GM12891 (cell line): ENCODE measurements at regions not wholly inside any gene's neighbourhood (a gene's known extent, or its start where the extent isn't known, plus 50 kb on each side); places are given as distances from the start of the nearest gene placed in this dataset.

ENCODE experiments used
- DNase-seq: peaks from one replicate; pipeline ENCODE4 v3.0.0; 2011; ENCODE audit warnings: low spot score; ENCODE audit not compliant: insufficient read length
- FAIRE-seq: peaks from 2 replicates; lab custom pipeline; 2011; peaks lifted over from hg19 to GRCh38; lab: Jason Lieb, UNC
- PAX5 ChIP-seq: IDR thresholded peaks from 2 replicates; pipeline ENCODE4 v1.6.1; 2011; ENCODE audit warnings: low read length, moderate library complexity, mild to moderate bottlenecking; ENCODE audit not compliant: insufficient read depth, severe bottlenecking
- POLR2A ChIP-seq: IDR thresholded peaks from 2 replicates; pipeline ENCODE4 v1.6.1; 2011; ENCODE audit warnings: low read depth, low read length, control low read depth
- POLR2AphosphoS5 ChIP-seq: IDR thresholded peaks from 2 replicates; pipeline ENCODE4 v1.6.1; 2011; ENCODE audit warnings: low read depth, low read length, control low read depth
- POU2F2 ChIP-seq: IDR thresholded peaks from 2 replicates; pipeline ENCODE4 v1.6.1; 2011; ENCODE audit warnings: low read depth, mild to moderate bottlenecking, control low read depth, low read length, moderate library complexity
- SPI1 ChIP-seq: IDR thresholded peaks from 2 replicates; pipeline ENCODE4 v1.6.1; 2011; ENCODE audit warnings: low read depth, low read length, control low read depth
- TAF1 ChIP-seq: IDR thresholded peaks from 2 replicates; pipeline ENCODE4 v1.6.1; 2011; ENCODE audit warnings: low read depth, low read length, control low read depth

GRCh38 chr12:28905220-28905955 lies 243.7 kb upstream of the FAR2 start:
- TF ChIP-seq POU2F2, result no peak
- TF ChIP-seq TAF1, result no peak
- no peak for TF ChIP-seq POLR2AphosphoS5
- TF ChIP-seq SPI1, result no peak
- no peak for TF ChIP-seq POLR2A
- TF ChIP-seq PAX5, result no peak
- no peak for FAIRE-seq
- DNase-seq, result no peak

- DNase-seq (no peak), FAIRE-seq (no peak)
- TF ChIP-seq POLR2A (no peak), POLR2AphosphoS5 (no peak), TAF1 (no peak), POU2F2 (no peak), PAX5 (no peak), SPI1 (no peak)
These were observed 240.4 kb upstream of the FAR2 start for GRCh38 chr12:28908646-28909045.

DNA sequence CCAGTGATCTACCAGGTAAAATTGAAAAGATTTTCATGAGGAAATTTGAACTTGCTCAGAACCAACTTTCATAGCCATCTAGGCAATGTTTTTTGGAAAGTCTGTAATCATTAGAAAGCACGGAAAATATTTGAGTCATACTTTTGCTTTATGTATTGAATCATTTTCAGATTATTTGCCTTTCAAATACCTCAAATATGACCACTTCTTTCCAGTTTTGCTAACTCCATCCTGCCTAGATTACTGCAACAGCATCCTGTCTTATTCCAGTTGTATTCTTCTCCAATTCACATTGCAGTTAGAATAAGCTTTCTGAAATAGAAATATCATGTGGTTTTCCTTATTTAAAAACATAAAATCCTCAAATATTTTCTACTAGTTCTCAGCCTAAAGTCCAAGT lies 239.8 kb upstream of the FAR2 start:
- FAIRE-seq (no peak), DNase-seq (no peak)
- TF ChIP-seq POLR2A (no peak), SPI1 (no peak), PAX5 (no peak), POLR2AphosphoS5 (no peak), POU2F2 (no peak), TAF1 (no peak)

- DNase-seq, result no peak
- FAIRE-seq, result no peak
- no peak for TF ChIP-seq POLR2A
These were observed 223.2 kb upstream of the FAR2 start for GRCh38 chr12:28925719-28926376.

GRCh38 chr12:28930704-28931103 lies 218.4 kb upstream of the FAR2 start:
- no peak for DNase-seq
- no peak for FAIRE-seq
- no peak for TF ChIP-seq TAF1
- TF ChIP-seq POLR2A, result no peak
- no peak for TF ChIP-seq POU2F2
- TF ChIP-seq POLR2AphosphoS5, result no peak
- TF ChIP-seq SPI1, result no peak
- TF ChIP-seq PAX5, result no peak

- DNase-seq (no peak), FAIRE-seq (no peak)
- TF ChIP-seq POU2F2, result no peak
- TF ChIP-seq PAX5, result no peak
- no peak for TF ChIP-seq POLR2A
- no peak for TF ChIP-seq TAF1
- TF ChIP-seq SPI1, result no peak
- no peak for TF ChIP-seq POLR2AphosphoS5
These were observed 215.9 kb upstream of the FAR2 start for GRCh38 chr12:28933176-28933575.

DNA sequence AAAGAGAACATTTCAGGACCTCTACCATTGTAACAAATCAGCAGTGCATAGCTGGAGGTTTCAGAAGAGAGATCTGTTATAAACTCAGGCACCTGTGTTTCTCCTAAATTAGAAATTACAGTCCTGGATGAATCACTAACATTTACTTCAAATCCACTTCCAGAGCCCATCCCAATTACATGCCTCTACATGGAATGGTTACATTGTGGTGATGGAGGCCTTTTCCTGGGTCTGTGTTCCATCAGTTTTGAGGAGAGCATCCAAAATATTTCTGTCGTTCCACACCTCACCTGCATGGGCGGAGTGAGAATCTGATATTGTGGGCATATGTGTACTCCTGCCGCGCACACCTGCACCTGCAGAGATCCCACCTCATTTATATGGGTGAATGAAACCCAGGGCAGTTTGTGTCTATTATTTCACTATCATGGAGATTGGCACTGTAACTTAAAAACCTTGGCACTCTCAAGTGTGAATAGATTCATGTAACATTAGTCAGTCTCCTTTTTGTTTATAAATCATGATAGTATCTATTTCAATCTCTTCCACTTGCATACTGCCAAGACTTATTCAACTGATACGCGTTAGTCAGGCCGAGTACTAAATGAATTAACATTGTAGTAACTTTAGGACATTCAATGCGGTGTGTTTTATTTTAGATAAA lies 215.1 kb upstream of the FAR2 start:
- DNase-seq, result no peak
- TF ChIP-seq TAF1 (no peak), POLR2AphosphoS5 (no peak), SPI1 (no peak), POLR2A (no peak), PAX5 (no peak), POU2F2 (no peak)
- FAIRE-seq, result no peak

DNA sequence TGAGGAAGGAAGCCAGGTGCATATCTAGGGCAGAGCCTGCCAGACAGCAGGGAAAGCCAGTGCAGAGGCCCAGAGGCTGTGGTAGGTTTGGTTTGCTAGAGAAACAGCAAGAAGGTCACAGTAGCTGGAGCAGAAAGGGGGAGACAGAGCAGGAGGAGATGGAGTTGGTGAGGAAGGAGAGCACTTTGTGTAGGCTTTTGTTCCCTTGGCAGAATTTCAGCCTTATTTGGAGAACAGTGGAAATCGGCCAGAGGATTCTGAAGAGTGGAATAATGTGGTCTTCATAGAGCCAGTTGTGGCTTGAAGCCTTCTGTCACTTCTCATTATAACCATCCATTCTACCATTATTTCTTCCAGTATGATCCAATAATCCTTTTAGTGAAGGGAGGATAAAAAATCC lies 212.9 kb upstream of the FAR2 start:
- FAIRE-seq (no peak), DNase-seq (no peak)
- TF ChIP-seq POLR2AphosphoS5 (no peak), POLR2A (no peak), SPI1 (no peak), PAX5 (no peak), TAF1 (no peak), POU2F2 (no peak)

- DNase-seq (no peak), FAIRE-seq (no peak)
- TF ChIP-seq POU2F2 (no peak), POLR2AphosphoS5 (no peak)
These were observed 212.4 kb upstream of the FAR2 start for GRCh38 chr12:28936711-28937110.
